Natural killer cell (primary cell): ENCODE measurements at regions not wholly inside any gene's neighbourhood (a gene's known extent, or its start where the extent isn't known, plus 50 kb on each side); places are given as distances from the start of the nearest gene placed in this dataset.
"Not testable (repeated sequence)": the region's sequence is repeated elsewhere in the genome, so short reads cannot be mapped to it uniquely, and the experiment has no call there.

Experiments
- ATAC-seq, 3 donors: fragments of 150-1000 bp in 2 of 3; fragments of 200-7000 bp in 1 of 3; cut with Tn5 transposase; 1 replicate in 1 of 3; 2 replicates in 2 of 3; pipeline ENCODE4 v1.10.0; 2021; ENCODE audit warnings: mild to moderate bottlenecking in 2 of 3, moderate library complexity in 2 of 3
- DNase-seq, 2 donors: peaks; one replicate each; pipeline versions ENCODE4 v3.0.0 to v3.0.0-alpha.2; 2013 to 2021; ENCODE audit warnings: mixed read lengths in 1 of 2
- H3K27ac ChIP-seq: one replicate; pipeline ENCODE4 v1.5.1; 2013; ENCODE audit warnings: mild to moderate bottlenecking, low read length
- H3K27me3 ChIP-seq: one replicate; pipeline ENCODE4 v1.6.1; 2013; ENCODE audit warnings: low read length; ENCODE audit not compliant: control insufficient read depth, insufficient read depth
- H3K36me3 ChIP-seq: one replicate; pipeline ENCODE4 v1.6.1; 2013; ENCODE audit warnings: low read length; ENCODE audit not compliant: control insufficient read depth, insufficient read depth
- H3K4me1 ChIP-seq: one replicate; pipeline ENCODE4 v1.6.1; 2013; ENCODE audit warnings: low read length; ENCODE audit not compliant: control insufficient read depth, insufficient read depth
- H3K4me3 ChIP-seq: one replicate; pipeline ENCODE4 v1.5.1; 2013; ENCODE audit warnings: low read length
- H3K9me3 ChIP-seq: one replicate; pipeline ENCODE4 v1.6.1; 2013; ENCODE audit warnings: low read length; ENCODE audit not compliant: control insufficient read depth, insufficient read depth
- H3K27ac Mint-ChIP-seq, 2 donors: one replicate each; pipeline ENCODE4 v1.8.0; 2022; ENCODE audit warnings: mild to moderate bottlenecking in 2 of 2, mixed read lengths in 2 of 2, moderate library complexity in 1 of 2
- H3K27me3 Mint-ChIP-seq, 2 donors: one replicate each; pipeline ENCODE4 v1.8.0; 2022; ENCODE audit warnings: low read depth in 2 of 2, mixed read lengths in 2 of 2
- H3K36me3 Mint-ChIP-seq: one replicate; pipeline ENCODE4 v1.8.0; 2022; ENCODE audit warnings: mixed read lengths
- H3K4me1 Mint-ChIP-seq, 2 donors: one replicate each; pipeline ENCODE4 v1.8.0; 2022; ENCODE audit warnings: mixed read lengths in 2 of 2
- H3K4me3 Mint-ChIP-seq: one replicate; pipeline ENCODE4 v1.8.0; 2022; ENCODE audit warnings: mild to moderate bottlenecking, moderate library complexity, mixed read lengths
- H3K9me3 Mint-ChIP-seq, 2 donors: one replicate each; pipeline ENCODE4 v1.8.0; 2022; ENCODE audit warnings: mixed read lengths in 2 of 2
- WGBS: methylation state at CpG from one replicate; pipeline ENCODE4 v1.1.7; 2013; ENCODE audit warnings: missing lambda C conversion rate; ENCODE audit not compliant: insufficient coverage; 5-methylcytosine and 5-hydroxymethylcytosine counted together
- intact Hi-C: fragments of 100-400 bp; cut with micrococcal nuclease; formaldehyde crosslinking; loops from one replicate; pipeline ENCODE4 v1.14.2; 2022
- TF ChIP-seq, protein P1 (sequence below): fragments of 200-600 bp; IDR thresholded peaks from one replicate; pipeline ENCODE4 v1.8.0; 2022; ENCODE audit warnings: antibody characterized with exemption

DNA sequence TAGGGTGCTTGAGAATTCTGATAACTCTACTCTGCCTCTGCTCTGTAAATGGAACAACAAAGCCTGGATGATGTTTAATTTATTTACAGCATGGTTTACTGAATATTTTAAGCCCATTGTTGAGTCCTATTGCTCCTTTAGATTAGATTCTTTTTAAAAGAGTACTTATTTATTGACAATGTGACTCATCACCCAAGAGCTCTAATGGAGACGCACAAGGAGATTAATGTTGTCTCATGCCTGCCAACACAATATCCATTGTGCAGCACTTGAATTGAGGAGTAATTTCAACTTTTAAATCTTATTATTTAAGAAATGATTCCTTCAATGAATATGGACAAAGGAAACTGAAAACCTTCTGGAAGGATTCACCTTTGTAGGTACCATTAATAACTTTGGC is 691.4 kb downstream of the ZBBX start:
- no peaks in the 10 kb centered on the region for H3K36me3 ChIP-seq
- ATAC-seq (no peak), DNase-seq (no peak)
- WGBS, result no CpG with 5 or more reads among the region's 1 CpG
- Mint-ChIP-seq H3K27me3 (no peaks in the 10 kb centered on the region), H3K36me3 (no peaks in the 10 kb centered on the region), H3K4me1 (no peaks in the 10 kb centered on the region), H3K27ac (no peak overlapping the region), H3K9me3 (peaks cover 5 to 6% of the 10 kb centered on the region in 2 donors), H3K4me3 (no peak overlapping the region)
- H3K4me1 ChIP-seq, result no peaks in the 10 kb centered on the region
- intact Hi-C loops, result no loop called here
- TF ChIP-seq, protein P1, sequence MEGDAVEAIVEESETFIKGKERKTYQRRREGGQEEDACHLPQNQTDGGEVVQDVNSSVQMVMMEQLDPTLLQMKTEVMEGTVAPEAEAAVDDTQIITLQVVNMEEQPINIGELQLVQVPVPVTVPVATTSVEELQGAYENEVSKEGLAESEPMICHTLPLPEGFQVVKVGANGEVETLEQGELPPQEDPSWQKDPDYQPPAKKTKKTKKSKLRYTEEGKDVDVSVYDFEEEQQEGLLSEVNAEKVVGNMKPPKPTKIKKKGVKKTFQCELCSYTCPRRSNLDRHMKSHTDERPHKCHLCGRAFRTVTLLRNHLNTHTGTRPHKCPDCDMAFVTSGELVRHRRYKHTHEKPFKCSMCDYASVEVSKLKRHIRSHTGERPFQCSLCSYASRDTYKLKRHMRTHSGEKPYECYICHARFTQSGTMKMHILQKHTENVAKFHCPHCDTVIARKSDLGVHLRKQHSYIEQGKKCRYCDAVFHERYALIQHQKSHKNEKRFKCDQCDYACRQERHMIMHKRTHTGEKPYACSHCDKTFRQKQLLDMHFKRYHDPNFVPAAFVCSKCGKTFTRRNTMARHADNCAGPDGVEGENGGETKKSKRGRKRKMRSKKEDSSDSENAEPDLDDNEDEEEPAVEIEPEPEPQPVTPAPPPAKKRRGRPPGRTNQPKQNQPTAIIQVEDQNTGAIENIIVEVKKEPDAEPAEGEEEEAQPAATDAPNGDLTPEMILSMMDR, result no peak
- no peaks in the 10 kb centered on the region for H3K9me3 ChIP-seq
- no peak overlapping the region for H3K27ac ChIP-seq
- H3K27me3 ChIP-seq, result no peaks in the 10 kb centered on the region
- no peak overlapping the region for H3K4me3 ChIP-seq

DNA sequence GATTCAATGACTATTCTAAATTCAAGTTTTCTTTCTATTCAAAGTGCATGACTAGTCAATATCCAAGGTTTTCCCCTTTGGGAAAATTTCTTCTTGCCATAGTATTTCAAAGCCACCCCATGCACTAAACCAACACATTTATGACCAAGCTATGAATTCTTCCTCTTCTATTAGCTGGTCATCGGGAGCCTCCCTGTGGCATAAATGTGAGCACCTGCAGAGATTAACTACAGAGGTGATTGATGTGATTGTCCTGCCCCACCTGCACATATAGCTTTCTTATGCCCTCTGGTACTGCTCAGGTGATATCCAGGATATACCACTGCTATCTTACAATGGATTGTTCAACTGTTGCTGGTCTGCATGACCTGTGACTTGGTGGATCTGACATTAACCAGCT is 694.9 kb downstream of the ZBBX start:
- ATAC-seq, result no peak
- Mint-ChIP-seq H3K27ac (no peak overlapping the region), H3K27me3 (no peaks in the 10 kb centered on the region), H3K36me3 (no peaks in the 10 kb centered on the region), H3K9me3 (peaks cover 5 to 7% of the 10 kb centered on the region in 2 donors), H3K4me3 (no peak overlapping the region), H3K4me1 (no peaks in the 10 kb centered on the region)
- Histone ChIP-seq H3K27me3 (no peaks in the 10 kb centered on the region), H3K36me3 (no peaks in the 10 kb centered on the region), H3K9me3 (no peaks in the 10 kb centered on the region), H3K27ac (no peak overlapping the region), H3K4me3 (no peak overlapping the region), H3K4me1 (no peaks in the 10 kb centered on the region)
- WGBS, result 64% methylated on average over 1 of the region's 1 CpG
- TF ChIP-seq, protein P1, result no peak
- no peak for DNase-seq
- intact Hi-C loops, result no loop called here

DNA sequence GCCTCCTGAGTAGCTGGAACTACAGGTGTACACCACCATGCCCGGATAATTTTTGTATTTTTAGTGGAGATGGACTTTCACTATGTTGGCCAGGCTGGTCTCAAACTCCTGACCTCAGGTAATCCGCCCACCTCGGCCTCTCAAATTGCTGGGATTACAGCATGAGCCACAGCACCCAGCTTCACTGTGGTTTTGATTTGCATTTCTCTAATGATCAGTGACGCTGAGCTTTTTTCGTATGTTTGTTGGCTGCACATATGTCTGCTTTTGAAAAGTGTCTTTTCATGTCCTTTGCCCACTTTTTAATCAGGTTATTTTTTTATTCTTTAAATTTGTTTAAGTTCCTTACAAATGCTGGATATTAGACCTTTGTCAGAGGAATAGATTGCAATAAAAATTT is 696.0 kb downstream of the ZBBX start:
- H3K27me3 Mint-ChIP-seq, H3K4me1 Mint-ChIP-seq, H3K9me3 ChIP-seq, H3K36me3 Mint-ChIP-seq, H3K27ac ChIP-seq, H3K4me3 Mint-ChIP-seq, H3K27ac Mint-ChIP-seq, H3K4me3 ChIP-seq, H3K27me3 ChIP-seq, DNase-seq, ATAC-seq, H3K4me1 ChIP-seq, H3K36me3 ChIP-seq, intact Hi-C loops: not testable (repeated sequence)
- peaks cover 10 to 14% of the 10 kb centered on the region in 2 donors for H3K9me3 Mint-ChIP-seq
- WGBS, result 85% methylated on average over 5 of the region's 5 CpGs

DNA sequence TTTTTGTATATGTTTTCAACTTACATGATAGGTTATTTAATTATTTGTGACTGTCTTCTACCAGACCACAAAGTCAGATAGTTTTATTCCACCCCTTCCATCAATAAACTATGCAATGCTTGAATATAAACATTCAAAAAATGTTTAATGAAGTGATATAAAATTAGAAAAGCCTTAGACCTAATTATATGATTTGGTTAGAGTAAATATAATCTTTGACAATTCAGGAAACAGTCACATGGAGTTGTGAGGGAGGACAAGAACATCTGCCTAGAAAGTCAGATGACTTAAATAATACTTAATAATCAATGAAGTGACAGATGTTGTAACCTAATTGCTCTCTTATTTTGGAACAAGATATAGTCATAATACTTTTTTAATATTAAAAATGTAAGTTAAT is 710.3 kb downstream of the ZBBX start:
- no peak for ATAC-seq
- Mint-ChIP-seq H3K4me1 (no peaks in the 10 kb centered on the region), H3K27me3 (no peaks in the 10 kb centered on the region), H3K9me3 (peaks cover 10 to 19% of the 10 kb centered on the region in 2 donors), H3K4me3 (no peak overlapping the region), H3K36me3 (peaks cover 7% of the 10 kb centered on the region), H3K27ac (no peak overlapping the region)
- DNase-seq, result no peak
- Histone ChIP-seq H3K27me3 (no peaks in the 10 kb centered on the region), H3K9me3 (no peaks in the 10 kb centered on the region), H3K4me3 (no peak overlapping the region), H3K36me3 (no peaks in the 10 kb centered on the region), H3K4me1 (no peaks in the 10 kb centered on the region), H3K27ac (no peak overlapping the region)
- TF ChIP-seq, protein P1, result no peak
- intact Hi-C loops, result no loop called here
